A549 (cell line): ENCODE measurements at regions not wholly inside any gene's neighbourhood (a gene's known extent, or its start where the extent isn't known, plus 50 kb on each side); places are given as distances from the start of the nearest gene placed in this dataset.

Experiments used
- CEBPB ChIP-seq, 2 experiments: fragments of >200 bp in 1 of 2; sonication (Bioruptor Twin) in 1 of 2; formaldehyde crosslinking in 1 of 2; IDR thresholded peaks; 2 replicates each; pipeline ENCODE4 v1.6.1; 2012 to 2016
- HOXA7 ChIP-seq: fragments of 250-450 bp; sonication (Bioruptor Pico); IDR thresholded peaks from 2 replicates; pipeline ENCODE4 v1.5.0; 2020; ENCODE audit warnings: mild to moderate bottlenecking, moderate library complexity
- JUNB ChIP-seq: fragments of >200 bp; sonication (Bioruptor Twin); formaldehyde crosslinking; IDR thresholded peaks from 2 replicates; pipeline ENCODE4 v1.6.1; 2016
- MAZ ChIP-seq: fragments of 150-350 bp; IDR thresholded peaks from 2 replicates; pipeline ENCODE4 v1.6.1; 2014; ENCODE audit warnings: antibody characterized with exemption, low read depth, low read length, borderline replicate concordance
- MYC ChIP-seq: IDR thresholded peaks from 2 replicates; pipeline ENCODE4 v1.6.1; 2012; ENCODE audit warnings: mild to moderate bottlenecking, inconsistent platforms, low read length, improper control_type of control experiment, borderline replicate concordance
- NR3C1 ChIP-seq: fragments of >200 bp; sonication (Bioruptor Twin); formaldehyde crosslinking; IDR thresholded peaks from 3 replicates; pipeline ENCODE4 v1.6.1; 2017
- POLR2A ChIP-seq: IDR thresholded peaks from 2 replicates; pipeline ENCODE4 v1.6.1; 2012; ENCODE audit warnings: mild to moderate bottlenecking, low read length
- POLR2AphosphoS2 ChIP-seq: conservative IDR thresholded peaks from 2 replicates; pipeline ENCODE4 v1.6.1; 2012; ENCODE audit warnings: low read length, improper control_type of control experiment, inconsistent platforms
- RARB ChIP-seq: fragments of 250-450 bp; sonication (Bioruptor Pico); IDR thresholded peaks from 2 replicates; pipeline ENCODE4 v1.8.0; 2021; ENCODE audit warnings: mild to moderate bottlenecking, moderate library complexity
- RFX5 ChIP-seq: fragments of 450-650 bp; IDR thresholded peaks from 2 replicates; pipeline ENCODE4 v1.7.1; 2014; ENCODE audit warnings: antibody characterized with exemption, mild to moderate bottlenecking, moderate library complexity
- SREBF2 ChIP-seq: fragments of 450-650 bp; IDR thresholded peaks from 2 replicates; pipeline ENCODE4 v1.6.1; 2014; ENCODE audit warnings: mild to moderate bottlenecking, moderate library complexity
- TF ChIP-seq, protein P1 (sequence below): fragments of >200 bp; sonication (Bioruptor Twin); formaldehyde crosslinking; IDR thresholded peaks from 3 replicates; pipeline ENCODE4 v1.5.1; 2016
- TF ChIP-seq, protein P2 (sequence below): fragments of 450-650 bp; IDR thresholded peaks from 2 replicates; pipeline ENCODE4 v1.6.1; 2014; ENCODE audit warnings: antibody characterized with exemption

DNA sequence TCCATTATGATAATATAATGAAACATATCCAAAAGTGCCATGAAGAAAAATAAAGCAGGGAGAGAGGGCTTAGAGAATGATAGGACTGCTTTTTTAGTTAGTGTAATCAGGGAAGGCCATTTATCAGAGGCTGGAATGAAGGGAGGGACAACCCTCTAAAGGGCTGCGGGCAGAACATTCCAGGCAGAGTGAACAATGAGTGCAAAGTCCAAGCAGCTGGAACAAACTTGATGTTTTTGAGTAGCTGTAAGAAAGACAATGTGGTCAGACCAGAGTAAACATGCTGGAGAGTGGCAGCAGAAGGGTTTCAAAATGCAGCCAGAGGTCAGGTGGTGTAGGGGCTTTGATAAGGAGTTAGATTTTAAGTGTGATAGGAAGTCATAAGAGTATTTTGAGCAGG is 65.6 kb upstream of the CCDC6 start:
- TF ChIP-seq, protein P1, sequence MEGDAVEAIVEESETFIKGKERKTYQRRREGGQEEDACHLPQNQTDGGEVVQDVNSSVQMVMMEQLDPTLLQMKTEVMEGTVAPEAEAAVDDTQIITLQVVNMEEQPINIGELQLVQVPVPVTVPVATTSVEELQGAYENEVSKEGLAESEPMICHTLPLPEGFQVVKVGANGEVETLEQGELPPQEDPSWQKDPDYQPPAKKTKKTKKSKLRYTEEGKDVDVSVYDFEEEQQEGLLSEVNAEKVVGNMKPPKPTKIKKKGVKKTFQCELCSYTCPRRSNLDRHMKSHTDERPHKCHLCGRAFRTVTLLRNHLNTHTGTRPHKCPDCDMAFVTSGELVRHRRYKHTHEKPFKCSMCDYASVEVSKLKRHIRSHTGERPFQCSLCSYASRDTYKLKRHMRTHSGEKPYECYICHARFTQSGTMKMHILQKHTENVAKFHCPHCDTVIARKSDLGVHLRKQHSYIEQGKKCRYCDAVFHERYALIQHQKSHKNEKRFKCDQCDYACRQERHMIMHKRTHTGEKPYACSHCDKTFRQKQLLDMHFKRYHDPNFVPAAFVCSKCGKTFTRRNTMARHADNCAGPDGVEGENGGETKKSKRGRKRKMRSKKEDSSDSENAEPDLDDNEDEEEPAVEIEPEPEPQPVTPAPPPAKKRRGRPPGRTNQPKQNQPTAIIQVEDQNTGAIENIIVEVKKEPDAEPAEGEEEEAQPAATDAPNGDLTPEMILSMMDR = no peak
- TF ChIP-seq, protein P2, sequence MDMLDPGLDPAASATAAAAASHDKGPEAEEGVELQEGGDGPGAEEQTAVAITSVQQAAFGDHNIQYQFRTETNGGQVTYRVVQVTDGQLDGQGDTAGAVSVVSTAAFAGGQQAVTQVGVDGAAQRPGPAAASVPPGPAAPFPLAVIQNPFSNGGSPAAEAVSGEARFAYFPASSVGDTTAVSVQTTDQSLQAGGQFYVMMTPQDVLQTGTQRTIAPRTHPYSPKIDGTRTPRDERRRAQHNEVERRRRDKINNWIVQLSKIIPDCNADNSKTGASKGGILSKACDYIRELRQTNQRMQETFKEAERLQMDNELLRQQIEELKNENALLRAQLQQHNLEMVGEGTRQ = no peak; the same call in 1 of the 2 replicates
- no peak for TF ChIP-seq POLR2A
- TF ChIP-seq POLR2AphosphoS2 = no peak
- no peak for TF ChIP-seq MAZ
- no peak for TF ChIP-seq NR3C1
- TF ChIP-seq JUNB = no peak
- TF ChIP-seq HOXA7 = no peak
- no peak for TF ChIP-seq MYC
- no peak for TF ChIP-seq SREBF2
- TF ChIP-seq CEBPB (IDR thresholded peaks at IDR 0.05) = no peak
- no peak for TF ChIP-seq RARB (CRISPR knock-in tag)
- no peak for TF ChIP-seq RFX5
